IMR-90 (cell line): ENCODE measurements at regions not wholly inside any gene's neighbourhood (a gene's known extent, or its start where the extent isn't known, plus 50 kb on each side); places are given as distances from the start of the nearest gene placed in this dataset.

Experiments used
- ATAC-seq: fragments of 200-7000 bp; cut with Tn5 transposase; 2 replicates; pipeline ENCODE4 v1.9.1; 2020; ENCODE audit warnings: low read depth, mild to moderate bottlenecking, moderate library complexity
- BruUV-seq: library from RNA; stranded (reverse); fragments of 400-500 nt; replicated peaks from 2 replicates; lab custom pipeline; 2021; lab: Mats Ljungman, UMichigan
- CTCF ChIA-PET: fragments of 300-600 bp; formaldehyde crosslinking; extraction: SDS; loops from one replicate; lab custom pipeline; 2021; ENCODE audit warnings: antibody characterized with exemption; lab: Yijun Ruan, JAX
- POLR2A ChIA-PET: fragments of 300-600 bp; sonication (Branson Sonifier 250); formaldehyde crosslinking; loops from one replicate; lab custom pipeline; 2022; ENCODE audit warnings: antibody characterized with exemption; ENCODE audit not compliant: unreplicated experiment; lab: Charles Lee
- DNase-seq: peaks from one replicate; pipeline ENCODE4 v3.0.0; 2013
- H2AFZ ChIP-seq: replicated peaks from 2 replicates; pipeline ENCODE3; 2013; ENCODE audit warnings: low read length, mild to moderate bottlenecking; ENCODE audit not compliant: poor library complexity
- H2AK5ac ChIP-seq: 2 replicates; pipeline ENCODE4 v1.6.1; 2013; ENCODE audit warnings: low read depth, low read length, inconsistent platforms
- H2AK9ac ChIP-seq: replicated peaks from 2 replicates; pipeline ENCODE3; 2013; ENCODE audit warnings: mild to moderate bottlenecking, low read depth, low read length, moderate library complexity; ENCODE audit not compliant: poor library complexity
- H2BK120ac ChIP-seq: 2 replicates; pipeline ENCODE4 v1.6.1; 2013; ENCODE audit warnings: low read depth, low read length, inconsistent platforms
- H2BK15ac ChIP-seq: 3 replicates; pipeline ENCODE4 v1.6.1; 2013; ENCODE audit warnings: low read depth, low read length, inconsistent platforms
- H2BK20ac ChIP-seq: 2 replicates; pipeline ENCODE4 v1.6.1; 2013; ENCODE audit warnings: low read depth, mild to moderate bottlenecking, inconsistent platforms, low read length, moderate library complexity
- H2BK5ac ChIP-seq: 2 replicates; pipeline ENCODE4 v1.6.1; 2013; ENCODE audit warnings: mild to moderate bottlenecking, low read depth, low read length, inconsistent platforms; ENCODE audit not compliant: poor library complexity, severe bottlenecking
- H3K14ac ChIP-seq: replicated peaks from 2 replicates; pipeline ENCODE4 v1.6.1; 2013; ENCODE audit warnings: low read depth, low read length, inconsistent platforms
- H3K18ac ChIP-seq: 2 replicates; pipeline ENCODE4 v1.6.1; 2013; ENCODE audit warnings: low read depth, low read length, control low read depth
- H3K23ac ChIP-seq: 2 replicates; pipeline ENCODE4 v1.6.1; 2013; ENCODE audit warnings: low read depth, low read length, inconsistent platforms
- H3K27ac ChIP-seq: 2 replicates; pipeline ENCODE4 v1.5.1; 2013; ENCODE audit warnings: mild to moderate bottlenecking, control low read depth, low read length; ENCODE audit not compliant: insufficient read depth
- H3K27me3 ChIP-seq: 2 replicates; pipeline ENCODE4 v1.6.1; 2013; ENCODE audit warnings: low read length; ENCODE audit not compliant: control insufficient read depth, insufficient read depth
- H3K36me3 ChIP-seq: 2 replicates; pipeline ENCODE4 v1.6.1; 2013; ENCODE audit warnings: low read length, mixed read lengths; ENCODE audit not compliant: control insufficient read depth, insufficient read depth
- H3K4ac ChIP-seq: 2 replicates; pipeline ENCODE4 v1.6.1; 2013; ENCODE audit warnings: low read depth, low read length, inconsistent platforms
- H3K4me1 ChIP-seq: 2 replicates; pipeline ENCODE4 v1.6.1; 2013; ENCODE audit warnings: low read length, mixed read lengths; ENCODE audit not compliant: control insufficient read depth, insufficient read depth
- H3K4me2 ChIP-seq: 2 replicates; pipeline ENCODE4 v1.6.1; 2013; ENCODE audit warnings: low read depth, mild to moderate bottlenecking, control low read depth, low read length, moderate library complexity
- H3K4me3 ChIP-seq: 2 replicates; pipeline ENCODE4 v1.5.1; 2013; ENCODE audit warnings: low read depth, mild to moderate bottlenecking, control low read depth, low read length, moderate library complexity; ENCODE audit not compliant: insufficient read depth
- H3K56ac ChIP-seq: 2 replicates; pipeline ENCODE4 v1.6.1; 2013; ENCODE audit warnings: low read length, inconsistent platforms; ENCODE audit not compliant: insufficient read depth; ENCODE audit errors: extremely low read depth
- H3K79me1 ChIP-seq, 2 experiments: 2 replicates each; pipeline ENCODE4 v1.6.1; 2013; ENCODE audit warnings: low read length in 2 of 2, inconsistent platforms in 1 of 2, low read depth in 1 of 2
- H3K9ac ChIP-seq: 2 replicates; pipeline ENCODE4 v1.6.1; 2013; ENCODE audit warnings: low read depth, low read length, control low read depth
- H3K9me1 ChIP-seq: 2 replicates; pipeline ENCODE4 v1.6.1; 2013; ENCODE audit warnings: low read length, inconsistent platforms; ENCODE audit not compliant: insufficient read depth
- H3K9me3 ChIP-seq: 2 replicates; pipeline ENCODE4 v1.6.1; 2013; ENCODE audit warnings: low read length; ENCODE audit not compliant: control insufficient read depth, insufficient read depth
- H4K20me1 ChIP-seq: 2 replicates; pipeline ENCODE4 v1.6.1; 2013; ENCODE audit warnings: low read length, inconsistent platforms; ENCODE audit not compliant: insufficient read depth
- H4K5ac ChIP-seq: 2 replicates; pipeline ENCODE4 v1.6.1; 2013; ENCODE audit warnings: mild to moderate bottlenecking, low read depth, low read length, control low read depth
- H4K8ac ChIP-seq, 2 experiments: 2 replicates each; pipeline ENCODE4 v1.6.1; 2013; ENCODE audit warnings: low read depth in 2 of 2, low read length in 2 of 2, control low read depth in 1 of 2, inconsistent platforms in 1 of 2
- H4K91ac ChIP-seq: 2 replicates; pipeline ENCODE4 v1.6.1; 2013; ENCODE audit warnings: low read depth, low read length, inconsistent platforms; ENCODE audit not compliant: insufficient read depth
- BHLHE40 ChIP-seq: fragments of 150-350 bp; IDR thresholded peaks from 2 replicates; pipeline ENCODE4 v1.6.1; 2016; ENCODE audit warnings: mild to moderate bottlenecking, low read depth, low read length
- CEBPB ChIP-seq: IDR thresholded peaks from 2 replicates; pipeline ENCODE4 v1.6.1; 2012; ENCODE audit warnings: low read depth, low read length, improper control_type of control experiment
- CHD1 ChIP-seq: IDR thresholded peaks from 2 replicates; pipeline ENCODE4 v1.6.1; 2012; ENCODE audit warnings: low read depth, low read length, improper control_type of control experiment
- FOS ChIP-seq: fragments of 150-350 bp; IDR thresholded peaks from 2 replicates; pipeline ENCODE4 v1.6.1; 2016; ENCODE audit warnings: low read depth, low read length
- MAFK ChIP-seq: IDR thresholded peaks from 2 replicates; pipeline ENCODE4 v1.6.1; 2012; ENCODE audit warnings: low read depth, low read length, improper control_type of control experiment
- MAZ ChIP-seq: IDR thresholded peaks from 2 replicates; pipeline ENCODE4 v1.6.1; 2012; ENCODE audit warnings: low read depth, mild to moderate bottlenecking, low read length, improper control_type of control experiment, moderate library complexity, borderline replicate concordance
- NFE2L2 ChIP-seq: fragments of 150-350 bp; IDR thresholded peaks from 2 replicates; pipeline ENCODE4 v1.6.1; 2016; ENCODE audit warnings: low read depth, mild to moderate bottlenecking, low read length
- POLR2A ChIP-seq: IDR thresholded peaks from 2 replicates; pipeline ENCODE4 v1.6.1; 2012; ENCODE audit warnings: mild to moderate bottlenecking, low read depth, low read length
- RAD21 ChIP-seq: IDR thresholded peaks from 2 replicates; pipeline ENCODE4 v1.6.1; 2012; ENCODE audit warnings: low read length, improper control_type of control experiment
- RFX5 ChIP-seq: IDR thresholded peaks from 2 replicates; pipeline ENCODE4 v1.8.0; 2012; ENCODE audit warnings: low read depth, mild to moderate bottlenecking, low read length, moderate library complexity
- SMC3 ChIP-seq: fragments of 150-350 bp; IDR thresholded peaks from 2 replicates; pipeline ENCODE4 v1.6.1; 2016; ENCODE audit warnings: low read depth, mild to moderate bottlenecking, antibody characterized with exemption, low read length, moderate library complexity
- USF2 ChIP-seq: fragments of 150-350 bp; IDR thresholded peaks from 2 replicates; pipeline ENCODE4 v1.6.1; 2017; ENCODE audit warnings: mild to moderate bottlenecking, antibody characterized with exemption, low read length, low read depth
- WGBS, 2 experiments: methylation state at CpG; one replicate each; pipeline versions ENCODE4 v1.1.5 to v1.1.7; 2013; ENCODE audit warnings: missing lambda C conversion rate in 2 of 2; ENCODE audit not compliant: insufficient read length in 1 of 2; ENCODE audit errors: extremely low coverage in 2 of 2; 5-methylcytosine and 5-hydroxymethylcytosine counted together
- dilution Hi-C: fragments of 300-500 bp; cut with HindIII; formaldehyde crosslinking; loops from one replicate; pipeline ENCODE4 v1.14.3; 2018; ENCODE audit warnings: low sequenced_read_pairs; ENCODE audit not compliant: unreplicated experiment
- in situ Hi-C: fragments of 300-500 bp; cut with MboI; formaldehyde crosslinking; loops from 3 replicates; pipeline ENCODE4 v1.14.3; 2019; ENCODE audit warnings: low sequenced_read_pairs, inconsistent platforms, mixed read lengths
- intact Hi-C: fragments of 100-400 bp; cut with micrococcal nuclease; formaldehyde crosslinking; loops from 2 replicates; pipeline ENCODE4 v1.10.0; 2022
- TF ChIP-seq, protein P1 (sequence below): fragments of 150-350 bp; IDR thresholded peaks from 2 replicates; pipeline ENCODE4 v1.6.1; 2016; ENCODE audit warnings: low read depth, mild to moderate bottlenecking, low read length, moderate library complexity, borderline replicate concordance
- TF ChIP-seq, protein P2 (sequence below): conservative IDR thresholded peaks from 2 replicates; pipeline ENCODE4 v1.5.1; 2012; ENCODE audit warnings: mild to moderate bottlenecking, low read depth, low read length, improper control_type of control experiment

GRCh38 chrX:148204195-148204594 is 223.1 kb downstream of the FMR1NB start:
- dilution Hi-C loops (no loop called here), intact Hi-C loops (no loop called here), in situ Hi-C loops (no loop called here)
- Histone ChIP-seq H4K20me1 (no peaks in the 10 kb centered on the region), H3K9me3 (peaks cover 3% of the 10 kb centered on the region), H2BK15ac (no peak overlapping the region), H3K36me3 (no peaks in the 10 kb centered on the region), H3K4me1 (no peaks in the 10 kb centered on the region), H3K27me3 (no peaks in the 10 kb centered on the region), H3K9ac (no peak overlapping the region), H3K27ac (no peak overlapping the region), H4K91ac (no peak overlapping the region), H2BK20ac (no peak overlapping the region), H3K23ac (no peak overlapping the region), H3K4ac (no peak overlapping the region), H4K8ac (no peak overlapping the region), H3K79me1 (no peaks in the 10 kb centered on the region), H2BK5ac (no peak overlapping the region), H3K56ac (no peak overlapping the region), H2AFZ (no peak overlapping the region), H3K14ac (no peak overlapping the region), H3K18ac (no peak overlapping the region), H4K5ac (no peak overlapping the region), H3K9me1 (no peaks in the 10 kb centered on the region), H3K4me3 (no peak overlapping the region), H2AK9ac (no peak overlapping the region), H2BK120ac (no peak overlapping the region), H3K4me2 (no peak overlapping the region), H2AK5ac (no peak overlapping the region)
- CTCF ChIA-PET: no interaction called here
- no TSS peak for BruUV-seq
- no peak for TF ChIP-seq POLR2A
- no peak for TF ChIP-seq MAFK
- TF ChIP-seq, protein P1, sequence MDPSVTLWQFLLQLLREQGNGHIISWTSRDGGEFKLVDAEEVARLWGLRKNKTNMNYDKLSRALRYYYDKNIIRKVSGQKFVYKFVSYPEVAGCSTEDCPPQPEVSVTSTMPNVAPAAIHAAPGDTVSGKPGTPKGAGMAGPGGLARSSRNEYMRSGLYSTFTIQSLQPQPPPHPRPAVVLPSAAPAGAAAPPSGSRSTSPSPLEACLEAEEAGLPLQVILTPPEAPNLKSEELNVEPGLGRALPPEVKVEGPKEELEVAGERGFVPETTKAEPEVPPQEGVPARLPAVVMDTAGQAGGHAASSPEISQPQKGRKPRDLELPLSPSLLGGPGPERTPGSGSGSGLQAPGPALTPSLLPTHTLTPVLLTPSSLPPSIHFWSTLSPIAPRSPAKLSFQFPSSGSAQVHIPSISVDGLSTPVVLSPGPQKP: no peak
- no peak for TF ChIP-seq MAZ
- no peak for TF ChIP-seq SMC3
- no peak for TF ChIP-seq NFE2L2
- TF ChIP-seq CEBPB: no peak
- TF ChIP-seq CHD1: no peak
- TF ChIP-seq, protein P2, sequence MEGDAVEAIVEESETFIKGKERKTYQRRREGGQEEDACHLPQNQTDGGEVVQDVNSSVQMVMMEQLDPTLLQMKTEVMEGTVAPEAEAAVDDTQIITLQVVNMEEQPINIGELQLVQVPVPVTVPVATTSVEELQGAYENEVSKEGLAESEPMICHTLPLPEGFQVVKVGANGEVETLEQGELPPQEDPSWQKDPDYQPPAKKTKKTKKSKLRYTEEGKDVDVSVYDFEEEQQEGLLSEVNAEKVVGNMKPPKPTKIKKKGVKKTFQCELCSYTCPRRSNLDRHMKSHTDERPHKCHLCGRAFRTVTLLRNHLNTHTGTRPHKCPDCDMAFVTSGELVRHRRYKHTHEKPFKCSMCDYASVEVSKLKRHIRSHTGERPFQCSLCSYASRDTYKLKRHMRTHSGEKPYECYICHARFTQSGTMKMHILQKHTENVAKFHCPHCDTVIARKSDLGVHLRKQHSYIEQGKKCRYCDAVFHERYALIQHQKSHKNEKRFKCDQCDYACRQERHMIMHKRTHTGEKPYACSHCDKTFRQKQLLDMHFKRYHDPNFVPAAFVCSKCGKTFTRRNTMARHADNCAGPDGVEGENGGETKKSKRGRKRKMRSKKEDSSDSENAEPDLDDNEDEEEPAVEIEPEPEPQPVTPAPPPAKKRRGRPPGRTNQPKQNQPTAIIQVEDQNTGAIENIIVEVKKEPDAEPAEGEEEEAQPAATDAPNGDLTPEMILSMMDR: no peak
- no peak for TF ChIP-seq RAD21
- no peak for TF ChIP-seq FOS
- TF ChIP-seq USF2: no peak
- no peak for TF ChIP-seq BHLHE40
- TF ChIP-seq RFX5: no peak
- ATAC-seq: no peak
- no CpG with 5 or more reads among the region's 1 CpG for WGBS, 2 experiments
- POLR2A ChIA-PET: no interaction called here
- no peak for DNase-seq
